MCF 10A (cell line): ENCODE measurements at regions not wholly inside any gene's neighbourhood (a gene's known extent, or its start where the extent isn't known, plus 50 kb on each side); places are given as distances from the start of the nearest gene placed in this dataset.

Source experiments
- BruUV-seq: library from RNA; stranded (reverse); fragments of 400-500 nt; replicated peaks from 2 replicates; lab custom pipeline; 2021; lab: Mats Ljungman, UMichigan
- CTCF ChIA-PET: fragments of 300-600 bp; sonication (Branson Sonifier 250); formaldehyde crosslinking; extraction: SDS; loops from one replicate; lab custom pipeline; 2021; ENCODE audit warnings: antibody characterized with exemption, inconsistent platforms; lab: Yijun Ruan, JAX
- POLR2A ChIA-PET: fragments of 300-600, 350-650 bp; sonication (Branson Sonifier 250); formaldehyde crosslinking; extraction: SDS; loops from one replicate; lab custom pipeline; 2020; ENCODE audit warnings: antibody characterized with exemption, inconsistent platforms; lab: Yijun Ruan, JAX
- DNase-seq: peaks from one replicate; pipeline ENCODE4 v3.0.0-alpha.2; 2018; ENCODE audit not compliant: unreplicated experiment
- H3K27ac Mint-ChIP-seq: one replicate; pipeline ENCODE4 v1.8.0; 2022; ENCODE audit warnings: mild to moderate bottlenecking, low read depth, mixed read lengths; ENCODE audit not compliant: unreplicated experiment
- H3K27me3 Mint-ChIP-seq: one replicate; pipeline ENCODE4 v1.8.0; 2022; ENCODE audit warnings: mixed read lengths; ENCODE audit not compliant: insufficient read depth, unreplicated experiment
- H3K36me3 Mint-ChIP-seq: one replicate; pipeline ENCODE4 v1.8.0; 2022; ENCODE audit warnings: mild to moderate bottlenecking, moderate library complexity, mixed read lengths; ENCODE audit not compliant: insufficient read depth, unreplicated experiment
- H3K4me1 Mint-ChIP-seq: one replicate; pipeline ENCODE4 v1.8.0; 2022; ENCODE audit warnings: mixed read lengths; ENCODE audit not compliant: insufficient read depth, unreplicated experiment
- H3K4me3 Mint-ChIP-seq: one replicate; pipeline ENCODE4 v1.8.0; 2022; ENCODE audit warnings: mild to moderate bottlenecking, moderate library complexity, mixed read lengths; ENCODE audit not compliant: unreplicated experiment
- H3K9me3 Mint-ChIP-seq: one replicate; pipeline ENCODE4 v1.8.0; 2022; ENCODE audit warnings: mixed read lengths; ENCODE audit not compliant: unreplicated experiment
- CTCF ChIP-seq: fragments of 200-600 bp; IDR thresholded peaks from one replicate; pipeline ENCODE4 v1.8.0; 2022; ENCODE audit warnings: antibody characterized with exemption, mild to moderate bottlenecking; ENCODE audit not compliant: unreplicated experiment
- intact Hi-C: fragments of 100-400 bp; cut with micrococcal nuclease; formaldehyde crosslinking; loops from 2 replicates; pipeline ENCODE4 v1.14.1; 2022

- CTCF ChIA-PET: interaction anchor here (0.6 to 0.7 kb wide), 2 partner anchors 29 to 256 kb away, joined by 3 to 4 read pairs; no protein-coding TSS in a partner anchor
- POLR2A ChIA-PET: no interaction called here
- Mint-ChIP-seq H3K27ac (no peak overlapping the region), H3K9me3 (no peaks in the 10 kb centered on the region), H3K4me1 (peaks cover 33% of the 10 kb centered on the region), H3K27me3 (no peaks in the 10 kb centered on the region), H3K4me3 (no peak overlapping the region), H3K36me3 (peaks cover 1% of the 10 kb centered on the region)
- DNase-seq: no peak
- no TSS peak for BruUV-seq
- intact Hi-C loops: no loop called here
- TF ChIP-seq CTCF: no peak
These were observed 203.1 kb downstream of the JCAD start for GRCh38 chr10:29856295-29856694.

- BruUV-seq: no TSS peak
- no peak overlapping the region for H3K27ac Mint-ChIP-seq
- no peaks in the 10 kb centered on the region for H3K27me3 Mint-ChIP-seq
These were observed 205.5 kb downstream of the JCAD start for GRCh38 chr10:29853913-29854312.

GRCh38 chr10:29851241-29851640 lies 208.1 kb downstream of the JCAD start:
- no peaks in the 10 kb centered on the region for H3K27me3 Mint-ChIP-seq
- intact Hi-C loops: no loop called here
- no peak for TF ChIP-seq CTCF
- ChIA-PET CTCF (interaction anchor here (0.6 kb wide), 1 partner anchor 204 kb away, joined by 5 read pairs; no protein-coding TSS in a partner anchor), POLR2A (no interaction called here)
- no peak overlapping the region for H3K27ac Mint-ChIP-seq
- DNase-seq: no peak
- H3K9me3 Mint-ChIP-seq: no peaks in the 10 kb centered on the region
- H3K4me1 Mint-ChIP-seq: peaks cover 4% of the 10 kb centered on the region
- H3K4me3 Mint-ChIP-seq: no peak overlapping the region
- H3K36me3 Mint-ChIP-seq: peaks cover 4% of the 10 kb centered on the region
- no TSS peak for BruUV-seq

More at GRCh38 chr10:29853913-29854312, 205.5 kb downstream of the JCAD start:
- CTCF ChIA-PET: interaction anchor here (0.6 to 1.0 kb wide), 5 partner anchors 9 to 148 kb away, joined by 3 to 5 read pairs (median 3); no protein-coding TSS in a partner anchor
- no peaks in the 10 kb centered on the region for H3K9me3 Mint-ChIP-seq
- TF ChIP-seq CTCF: no peak
- POLR2A ChIA-PET: interaction anchor here (1.3 kb wide), 1 partner anchor 94 kb away, joined by 3 read pairs; no protein-coding TSS in a partner anchor
- no peak overlapping the region for H3K4me3 Mint-ChIP-seq
- intact Hi-C loops: no loop called here
- H3K36me3 Mint-ChIP-seq: peaks cover 4% of the 10 kb centered on the region
- peaks cover 16% of the 10 kb centered on the region for H3K4me1 Mint-ChIP-seq
- no peak for DNase-seq

- H3K36me3 Mint-ChIP-seq: peaks cover 4% of the 10 kb centered on the region
- H3K9me3 Mint-ChIP-seq: peaks cover 2% of the 10 kb centered on the region
- ChIA-PET POLR2A (no interaction called here), CTCF (interaction anchor here (0.6 kb wide), 1 partner anchor 119 kb away, joined by 4 read pairs; no protein-coding TSS in a partner anchor)
- BruUV-seq: no TSS peak
- no peak for DNase-seq
- no peak for TF ChIP-seq CTCF
- H3K4me3 Mint-ChIP-seq: no peak overlapping the region
- intact Hi-C loops: no loop called here
- peaks cover 2% of the 10 kb centered on the region for H3K4me1 Mint-ChIP-seq
- no peak overlapping the region for H3K27ac Mint-ChIP-seq
- H3K27me3 Mint-ChIP-seq: no peaks in the 10 kb centered on the region
These were observed 209.0 kb downstream of the JCAD start for GRCh38 chr10:29850371-29850770.
